Kidney capillary endothelial cell (primary cell): ENCODE measurements at regions not wholly inside any gene's neighbourhood (a gene's known extent, or its start where the extent isn't known, plus 50 kb on each side); places are given as distances from the start of the nearest gene placed in this dataset.
"Not testable (repeated sequence)": the region's sequence is repeated elsewhere in the genome, so short reads cannot be mapped to it uniquely, and the experiment has no call there.

Source experiments
- DNase-seq: peaks from one replicate; pipeline ENCODE4 v3.0.0-alpha.2; 2018; ENCODE audit warnings: low spot score

- no peak for DNase-seq
These were observed 60.2 kb downstream of the TFAP2C start for GRCh38 chr20:56689318-56689717.

GRCh38 chr20:56689852-56690485 is 60.9 kb downstream of the TFAP2C start:
- DNase-seq, result no peak

GRCh38 chr20:56690531-56691175 is 61.5 kb downstream of the TFAP2C start:
- DNase-seq, result no peak

GRCh38 chr20:56691325-56691998 is 62.4 kb downstream of the TFAP2C start:
- DNase-seq, result no peak

- DNase-seq, result no peak
These were observed 64.1 kb downstream of the TFAP2C start for GRCh38 chr20:56693217-56693616.

GRCh38 chr20:56697476-56697875 is 68.4 kb downstream of the TFAP2C start:
- DNase-seq, result no peak

GRCh38 chr20:56698297-56698696 is 69.2 kb downstream of the TFAP2C start:
- no peak for DNase-seq

GRCh38 chr20:56698749-56699148 is 69.6 kb downstream of the TFAP2C start:
- no peak for DNase-seq

- DNase-seq, result no peak
These were observed 74.1 kb downstream of the TFAP2C start for GRCh38 chr20:56702931-56703840.

GRCh38 chr20:56706867-56707360 is 77.8 kb downstream of the TFAP2C start:
- no peak for DNase-seq

GRCh38 chr20:56708991-56709390 is 79.9 kb downstream of the TFAP2C start:
- no peak for DNase-seq

GRCh38 chr20:56710125-56710524 is 81.0 kb downstream of the TFAP2C start:
- no peak for DNase-seq

GRCh38 chr20:56710577-56710976 is 81.5 kb downstream of the TFAP2C start:
- DNase-seq, result not testable (repeated sequence)

GRCh38 chr20:56711018-56711417 is 81.9 kb downstream of the TFAP2C start:
- DNase-seq, result no peak

GRCh38 chr20:56715309-56715708 is 86.2 kb downstream of the TFAP2C start:
- no peak for DNase-seq

GRCh38 chr20:56715902-56716519 is 86.9 kb downstream of the TFAP2C start:
- no peak for DNase-seq

GRCh38 chr20:56716806-56717205 is 87.7 kb downstream of the TFAP2C start:
- DNase-seq, result no peak

- no peak for DNase-seq
These were observed 89.7 kb downstream of the TFAP2C start for GRCh38 chr20:56718816-56719215.

GRCh38 chr20:56720620-56721213 is 91.6 kb downstream of the TFAP2C start:
- DNase-seq, result no peak

GRCh38 chr20:56722042-56722441 is 92.9 kb downstream of the TFAP2C start:
- no peak for DNase-seq

- no peak for DNase-seq
These were observed 94.2 kb downstream of the TFAP2C start for GRCh38 chr20:56723331-56723730.
